Left lung (tissue), 4 donors: ENCODE measurements at regions not wholly inside any gene's neighbourhood (a gene's known extent, or its start where the extent isn't known, plus 50 kb on each side); places are given as distances from the start of the nearest gene placed in this dataset.

ENCODE experiments used
- ATAC-seq: fragments of 200-7000 bp; cut with Tn5 transposase; one replicate; pipeline ENCODE4 v1.9.1; 2020; ENCODE audit warnings: moderate library complexity
- DNase-seq, 4 donors: peaks; one replicate each; pipeline ENCODE4 v3.0.0-alpha.2; 2013 to 2020
- H3K27ac ChIP-seq, 2 donors: fragments of 200-600 bp; sonication (generic) in 1 of 2; one replicate each; pipeline versions ENCODE4 v1.5.0 to v1.8.0; 2020 to 2021
- H3K27me3 ChIP-seq, 2 donors: fragments of 200-600 bp; sonication (generic) in 1 of 2; one replicate each; pipeline versions ENCODE4 v1.5.0 to v1.8.0; 2020 to 2021
- H3K36me3 ChIP-seq, 2 donors: fragments of 200-600 bp; sonication (generic) in 1 of 2; one replicate each; pipeline versions ENCODE4 v1.5.0 to v1.8.0; 2020 to 2021
- H3K4me1 ChIP-seq, 2 donors: fragments of 200-600 bp; one replicate each; pipeline ENCODE4 v1.8.0; 2021
- H3K4me3 ChIP-seq, 2 donors: fragments of 200-600 bp; sonication (generic) in 1 of 2; one replicate each; pipeline versions ENCODE4 v1.5.0 to v1.8.0; 2020 to 2021; ENCODE audit warnings: mild to moderate bottlenecking in 1 of 2
- H3K9me3 ChIP-seq, 2 donors: fragments of 200-600 bp; sonication (generic) in 1 of 2; one replicate each; pipeline versions ENCODE4 v1.5.0 to v1.8.0; 2020 to 2021
- CTCF ChIP-seq, 2 donors: fragments of 200-600 bp; sonication (generic) in 1 of 2; IDR thresholded peaks; one replicate each; pipeline versions ENCODE4 v1.5.0 to v1.8.0; 2021; ENCODE audit warnings: antibody characterized with exemption in 2 of 2
- intact Hi-C, 2 donors: fragments of 100-400 bp; cut with DNase I; formaldehyde crosslinking; loops; one replicate each; pipeline versions ENCODE4 v1.11.2 to v1.14.2; 2022
- donor health status: DM: no; HTN: yes; CAD: no.
- donor health status: DM: no; HTN: no; CAD: no.

GRCh38 chr13:108478179-108478578, 151.2 kb upstream of the MYO16 start:
- H3K4me1 ChIP-seq, result no peaks in the 10 kb centered on the region
- DNase-seq, result no peak
- H3K4me3 ChIP-seq, result no peak overlapping the region

GRCh38 chr13:108483981-108484380, 145.4 kb upstream of the MYO16 start:
- DNase-seq (peak in 1 of 4 donors; percentile 1), ATAC-seq (no peak)
- Histone ChIP-seq H3K4me3 (no peak overlapping the region), H3K27ac (no peak overlapping the region), H3K4me1 (no peaks in the 10 kb centered on the region), H3K27me3 (no peaks in the 10 kb centered on the region), H3K36me3 (no peaks in the 10 kb centered on the region), H3K9me3 (peaks cover 0 to 4% of the 10 kb centered on the region in 2 donors)
- intact Hi-C loops, result no loop called here
- TF ChIP-seq CTCF (IDR thresholded peaks at IDR 0.05), result no peak

More at GRCh38 chr13:108478179-108478578, 151.2 kb upstream of the MYO16 start:
- no peak overlapping the region for H3K27ac ChIP-seq
- H3K36me3 ChIP-seq, result no peaks in the 10 kb centered on the region
- ATAC-seq, result no peak
- no peaks in the 10 kb centered on the region for H3K9me3 ChIP-seq
- H3K27me3 ChIP-seq, result no peaks in the 10 kb centered on the region
- TF ChIP-seq CTCF (IDR thresholded peaks at IDR 0.05), result no peak
- intact Hi-C loops, result no loop called here

GRCh38 chr13:108486096-108486495, 143.3 kb upstream of the MYO16 start:
- no peaks in the 10 kb centered on the region for H3K27me3 ChIP-seq
- no peak for TF ChIP-seq CTCF (IDR thresholded peaks at IDR 0.05)

GRCh38 chr13:108494991-108495645, 134.3 kb upstream of the MYO16 start:
- DNase-seq, result peak in 1 of 4 donors; percentile 6

More at GRCh38 chr13:108486096-108486495, 143.3 kb upstream of the MYO16 start:
- Histone ChIP-seq H3K4me1 (no peaks in the 10 kb centered on the region), H3K27ac (no peak overlapping the region), H3K9me3 (peaks cover 0 to 6% of the 10 kb centered on the region in 2 donors), H3K36me3 (no peaks in the 10 kb centered on the region), H3K4me3 (no peak overlapping the region)
- ATAC-seq (no peak), DNase-seq (no peak)
- intact Hi-C loops, result no loop called here

More at GRCh38 chr13:108494991-108495645, 134.3 kb upstream of the MYO16 start:
- TF ChIP-seq CTCF (IDR thresholded peaks at IDR 0.05), result no peak
- Histone ChIP-seq H3K4me1 (peaks cover 0 to 15% of the 10 kb centered on the region in 2 donors), H3K27me3 (peaks cover 5 to 49% of the 10 kb centered on the region in 2 donors), H3K9me3 (peaks cover 0 to 2% of the 10 kb centered on the region in 2 donors), H3K36me3 (no peaks in the 10 kb centered on the region), H3K4me3 (peak overlapping the region; percentile 21 to 40), H3K27ac (no peak overlapping the region)
- ATAC-seq, result peak; percentile 48
- intact Hi-C loops, result no loop called here
